NB4 (cell line): ENCODE measurements at regions not wholly inside any gene's neighbourhood (a gene's known extent, or its start where the extent isn't known, plus 50 kb on each side); places are given as distances from the start of the nearest gene placed in this dataset.

Experiments
- DNase-seq: peaks from one replicate; pipeline ENCODE4 v3.0.0; 2010; ENCODE audit warnings: low read depth
- H3K4me3 ChIP-seq: one replicate; pipeline ENCODE4 v1.5.1; 2011; ENCODE audit warnings: mild to moderate bottlenecking, low read depth, low read length, moderate library complexity
- CTCF ChIP-seq: IDR thresholded peaks from one replicate; pipeline ENCODE4 v1.5.1; 2012; ENCODE audit warnings: low read depth, low read length
- MAX ChIP-seq: IDR thresholded peaks from 2 replicates; pipeline ENCODE4 v1.6.1; 2011; ENCODE audit warnings: low read depth, low read length
- MYC ChIP-seq: IDR thresholded peaks from 2 replicates; pipeline ENCODE4 v1.6.1; 2011; ENCODE audit warnings: low read depth, low read length
- POLR2A ChIP-seq: IDR thresholded peaks from 2 replicates; pipeline ENCODE4 v1.6.1; 2011; ENCODE audit warnings: mild to moderate bottlenecking; ENCODE audit not compliant: insufficient read length; ENCODE audit errors: extremely low read depth

GRCh38 chr9:115715666-115716065 lies 437.9 kb upstream of the PAPPA start:
- no peak for DNase-seq

GRCh38 chr9:115717298-115717697 lies 436.3 kb upstream of the PAPPA start:
- no peak for DNase-seq
- H3K4me3 ChIP-seq = no peak overlapping the region
- TF ChIP-seq MYC = no peak
- no peak for TF ChIP-seq POLR2A
- TF ChIP-seq MAX = no peak
- no peak for TF ChIP-seq CTCF

More at GRCh38 chr9:115715666-115716065, 437.9 kb upstream of the PAPPA start:
- H3K4me3 ChIP-seq = no peak overlapping the region
- TF ChIP-seq MYC (no peak), MAX (no peak), CTCF (no peak), POLR2A (no peak)

- DNase-seq = no peak
- no peak overlapping the region for H3K4me3 ChIP-seq
- no peak for TF ChIP-seq MAX
- no peak for TF ChIP-seq POLR2A
Measured at GRCh38 chr9:115717711-115718173, 435.8 kb upstream of the PAPPA start.

- DNase-seq = no peak
- no peak overlapping the region for H3K4me3 ChIP-seq
- TF ChIP-seq POLR2A = no peak
- no peak for TF ChIP-seq MYC
- TF ChIP-seq CTCF = no peak
- TF ChIP-seq MAX = no peak
Measured at GRCh38 chr9:115730396-115730795, 423.2 kb upstream of the PAPPA start.

- no peak for TF ChIP-seq CTCF
- TF ChIP-seq MYC = no peak
- no peak for TF ChIP-seq POLR2A
- DNase-seq = no peak
- no peak overlapping the region for H3K4me3 ChIP-seq
Measured at GRCh38 chr9:115730845-115731244, 422.7 kb upstream of the PAPPA start.

- no peak for DNase-seq
- no peak overlapping the region for H3K4me3 ChIP-seq
- no peak for TF ChIP-seq CTCF
- no peak for TF ChIP-seq POLR2A
- no peak for TF ChIP-seq MAX
- TF ChIP-seq MYC = no peak
Measured at GRCh38 chr9:115733318-115734110, 420.1 kb upstream of the PAPPA start.
